HG03045 (cell line): ENCODE measurements at regions not wholly inside any gene's neighbourhood (a gene's known extent, or its start where the extent isn't known, plus 50 kb on each side); places are given as distances from the start of the nearest gene placed in this dataset.
"Not testable (repeated sequence)": the region's sequence is repeated elsewhere in the genome, so short reads cannot be mapped to it uniquely, and the experiment has no call there.

Experiments
- ATAC-seq: cut with Tn5 transposase; IDR thresholded peaks from one replicate; pipeline ENCODE4 v1.9.1; 2021; ENCODE audit warnings: mild to moderate bottlenecking, moderate library complexity; ENCODE audit not compliant: unreplicated experiment

- no peak for ATAC-seq
Measured at GRCh38 chr1:38166461-38166860, 119.9 kb upstream of the POU3F1 start.

DNA sequence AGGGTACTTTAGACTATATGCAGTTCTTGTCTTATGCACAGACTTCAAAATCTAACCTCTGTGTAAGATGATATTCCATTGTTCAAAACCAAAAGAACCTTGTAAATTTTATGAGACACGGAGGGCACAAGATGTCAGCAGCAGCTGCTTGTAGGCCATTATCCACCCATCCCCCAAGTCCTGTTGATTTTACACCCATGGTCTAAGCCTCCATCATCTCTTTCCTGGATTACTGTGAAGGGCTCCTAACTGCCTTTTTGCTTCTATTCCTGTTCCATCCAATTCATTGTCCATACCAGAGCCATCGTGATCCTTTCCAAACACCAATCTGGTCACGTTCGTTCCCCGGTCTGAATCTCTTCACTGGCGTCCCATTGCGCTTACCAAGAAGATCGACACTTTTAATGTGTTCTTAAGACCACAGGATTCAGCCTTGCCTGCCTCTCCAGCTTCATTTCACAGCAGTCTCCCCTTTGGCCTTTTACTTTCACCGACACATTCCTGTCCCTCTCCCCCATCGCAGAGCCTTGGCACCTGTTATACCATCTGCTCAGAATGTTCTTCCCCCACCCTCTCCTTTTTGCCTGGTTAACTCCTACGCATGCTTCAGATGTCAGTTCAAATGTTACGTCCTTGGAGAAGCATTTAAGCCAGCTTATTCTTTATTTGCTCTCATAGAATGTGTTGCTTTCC is 107.3 kb upstream of the POU3F1 start:
- ATAC-seq, result no peak

GRCh38 chr1:38153066-38153777 is 106.6 kb upstream of the POU3F1 start:
- no peak for ATAC-seq

DNA sequence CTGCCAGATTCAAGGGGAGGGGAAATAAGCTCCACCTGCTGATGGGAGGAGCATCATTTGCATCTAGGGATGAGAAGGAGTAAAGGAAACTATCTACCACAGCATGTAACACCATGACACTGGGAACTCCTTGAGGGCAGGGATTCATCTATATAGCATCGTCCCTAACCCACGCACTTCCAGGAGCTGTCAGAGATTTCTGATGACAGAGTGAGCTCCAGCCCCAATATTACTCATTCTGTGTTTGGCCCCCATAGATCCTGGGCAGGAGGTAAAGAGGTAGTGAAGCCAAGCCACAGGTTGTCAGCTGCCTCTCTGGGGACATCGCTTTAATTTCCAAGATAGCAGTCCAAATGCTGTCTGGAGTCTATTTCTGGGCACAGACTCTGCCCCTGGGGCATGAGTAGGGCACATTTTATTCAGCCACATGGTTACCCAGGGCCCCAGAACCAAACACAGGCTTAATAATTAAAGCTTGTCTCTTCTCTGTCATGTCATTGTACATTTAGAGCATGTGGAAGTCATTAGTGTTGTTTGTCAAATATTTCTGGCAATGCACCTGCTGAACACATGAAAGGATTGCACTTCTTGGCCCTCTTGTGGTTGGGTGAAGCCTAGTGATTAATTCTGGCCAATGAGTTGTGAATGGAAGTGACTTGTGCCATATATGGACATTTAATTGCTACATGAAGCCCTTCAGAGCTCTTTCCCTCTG is 105.9 kb upstream of the POU3F1 start:
- ATAC-seq, result no peak

DNA sequence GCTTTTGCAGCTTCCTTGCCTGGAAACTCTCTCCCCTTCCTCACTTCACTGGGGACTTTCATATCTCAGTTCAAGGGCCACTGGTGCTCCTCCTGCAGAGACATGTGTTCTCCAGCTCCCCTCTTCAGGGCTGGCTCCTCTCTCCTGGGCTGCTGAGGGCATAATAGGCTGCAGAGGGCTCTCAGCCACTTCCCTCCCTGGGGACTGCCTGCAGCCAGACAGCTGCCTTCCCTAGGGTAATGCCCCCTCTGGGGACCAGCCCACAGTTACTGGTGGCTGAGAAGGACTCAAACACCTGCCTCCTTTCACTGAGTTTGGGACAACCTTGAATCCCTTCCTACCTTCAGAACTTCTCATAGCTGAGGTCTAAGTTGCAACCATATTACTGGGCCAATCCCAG is 104.8 kb upstream of the POU3F1 start:
- no peak for ATAC-seq

GRCh38 chr1:38146079-38146478 is 99.5 kb upstream of the POU3F1 start:
- not testable (repeated sequence) for ATAC-seq

- ATAC-seq, result no peak
Measured at GRCh38 chr1:38142606-38143005, 96.0 kb upstream of the POU3F1 start.

- ATAC-seq, result no peak
Measured at GRCh38 chr1:38141483-38141882, 94.9 kb upstream of the POU3F1 start.

DNA sequence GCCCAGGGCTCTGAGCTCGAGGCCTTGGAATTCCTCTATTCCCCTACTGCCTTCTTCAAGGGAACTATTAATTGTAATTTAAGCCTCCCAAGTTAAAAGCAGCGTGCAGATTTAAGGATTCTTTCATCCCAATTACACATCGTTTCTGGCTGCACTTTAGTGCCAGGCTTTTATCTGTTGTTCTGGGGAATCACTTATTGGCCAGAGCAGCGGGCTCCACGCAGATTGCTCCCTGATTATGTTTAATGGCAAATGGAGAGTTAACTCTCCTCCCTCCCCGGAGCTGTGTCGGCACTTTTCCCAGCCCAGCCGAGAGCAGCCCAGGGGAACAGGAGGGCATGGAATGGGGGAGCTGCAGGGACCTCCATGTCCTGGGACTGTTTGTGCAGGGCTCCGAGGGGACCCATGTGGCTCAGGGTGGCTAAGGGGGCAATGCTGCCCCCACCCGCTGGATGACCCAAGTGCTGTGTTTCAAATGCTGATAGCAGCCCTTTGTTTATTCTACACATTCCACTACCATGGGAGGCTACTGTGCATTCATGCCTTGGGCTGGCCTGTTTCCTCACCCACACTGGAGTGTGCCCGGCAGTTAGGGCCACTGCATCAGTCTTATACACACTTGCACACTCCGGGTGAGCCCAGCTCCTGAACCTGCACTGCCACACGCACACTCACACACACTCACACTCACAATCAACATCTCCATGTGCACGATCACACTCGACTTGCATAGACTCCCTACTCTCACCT is 93.3 kb upstream of the POU3F1 start:
- ATAC-seq, result no peak

DNA sequence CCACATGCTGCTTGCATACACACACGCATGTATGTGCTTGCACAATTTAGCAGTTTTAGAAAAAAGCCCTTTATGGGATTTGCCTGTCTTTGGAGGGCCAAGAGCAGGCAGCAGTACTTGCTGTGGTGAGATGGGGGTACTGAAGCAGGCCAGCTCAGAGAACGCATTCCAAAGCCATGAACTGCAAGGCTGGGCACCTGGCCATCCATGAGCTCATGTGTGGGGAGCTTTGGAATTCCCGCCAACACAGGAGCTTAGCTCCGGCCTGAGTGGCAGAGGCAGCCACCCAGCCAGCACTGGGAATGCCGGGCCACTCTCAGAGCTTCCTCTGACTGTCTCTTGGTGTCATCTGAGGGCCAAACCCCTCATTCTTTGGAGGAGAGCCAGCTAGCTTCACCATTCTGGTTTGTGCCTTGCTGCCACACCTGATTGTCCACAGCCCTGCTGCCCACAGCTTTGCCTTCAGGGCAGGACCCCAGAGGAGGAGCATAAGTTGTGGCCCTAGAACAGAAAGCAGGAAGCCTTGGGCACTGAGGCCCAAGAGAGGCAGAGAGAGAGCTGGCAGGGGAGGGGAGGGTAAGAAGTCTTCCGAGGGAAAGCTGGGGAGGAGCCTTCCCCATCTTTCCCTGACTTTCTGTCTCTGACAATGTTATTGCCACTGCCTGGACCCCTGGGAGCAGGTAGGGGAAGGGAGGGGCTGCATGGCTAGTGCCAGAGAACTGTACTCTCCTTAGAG is 92.1 kb upstream of the POU3F1 start:
- no peak for ATAC-seq

GRCh38 chr1:38137164-38137563 is 90.6 kb upstream of the POU3F1 start:
- ATAC-seq, result no peak

- no peak for ATAC-seq
Measured at GRCh38 chr1:38135625-38136414, 89.2 kb upstream of the POU3F1 start.

- ATAC-seq, result no peak
Measured at GRCh38 chr1:38134294-38134755, 87.7 kb upstream of the POU3F1 start.

DNA sequence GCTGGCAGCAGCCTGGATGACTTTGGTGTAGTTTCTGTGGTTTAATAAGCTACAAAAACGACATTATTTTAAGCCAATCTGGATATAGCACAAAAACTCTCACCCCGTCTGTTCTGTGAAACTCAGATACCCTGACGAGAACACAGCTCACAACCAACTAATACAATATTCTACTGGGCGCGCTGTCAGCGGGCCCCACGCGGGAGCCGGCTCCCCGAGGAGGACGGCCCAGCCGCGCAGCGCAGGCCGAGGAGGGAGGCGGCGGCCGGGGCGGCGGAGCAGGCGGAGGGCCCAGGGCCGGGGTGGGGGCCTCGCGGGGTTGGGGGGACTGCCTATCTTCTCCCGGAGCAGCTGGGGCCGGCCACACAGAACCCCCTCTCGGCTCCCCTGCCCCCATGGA is 87.2 kb upstream of the POU3F1 start:
- ATAC-seq, result no peak

- no peak for ATAC-seq
Measured at GRCh38 chr1:38133304-38133703, 86.7 kb upstream of the POU3F1 start.

DNA sequence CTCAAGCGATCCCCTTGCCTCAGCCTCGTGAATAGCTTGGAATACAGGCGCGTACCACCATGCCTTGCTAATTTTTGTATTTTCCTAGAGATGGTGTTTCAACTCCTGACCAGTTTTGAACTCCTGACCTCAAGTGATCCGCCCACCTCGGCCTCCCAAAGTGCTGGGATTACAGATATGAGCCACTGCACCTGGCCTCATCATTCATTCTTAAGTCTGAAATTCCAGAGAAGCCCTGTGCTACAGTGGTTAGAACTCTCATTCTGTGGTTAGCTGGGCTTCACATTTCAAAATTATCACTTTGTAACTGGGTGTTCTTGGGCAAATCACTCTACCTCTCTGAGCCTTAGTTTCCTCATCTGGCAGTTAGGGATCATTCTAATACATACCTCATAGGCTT is 86.1 kb upstream of the POU3F1 start:
- no peak for ATAC-seq

DNA sequence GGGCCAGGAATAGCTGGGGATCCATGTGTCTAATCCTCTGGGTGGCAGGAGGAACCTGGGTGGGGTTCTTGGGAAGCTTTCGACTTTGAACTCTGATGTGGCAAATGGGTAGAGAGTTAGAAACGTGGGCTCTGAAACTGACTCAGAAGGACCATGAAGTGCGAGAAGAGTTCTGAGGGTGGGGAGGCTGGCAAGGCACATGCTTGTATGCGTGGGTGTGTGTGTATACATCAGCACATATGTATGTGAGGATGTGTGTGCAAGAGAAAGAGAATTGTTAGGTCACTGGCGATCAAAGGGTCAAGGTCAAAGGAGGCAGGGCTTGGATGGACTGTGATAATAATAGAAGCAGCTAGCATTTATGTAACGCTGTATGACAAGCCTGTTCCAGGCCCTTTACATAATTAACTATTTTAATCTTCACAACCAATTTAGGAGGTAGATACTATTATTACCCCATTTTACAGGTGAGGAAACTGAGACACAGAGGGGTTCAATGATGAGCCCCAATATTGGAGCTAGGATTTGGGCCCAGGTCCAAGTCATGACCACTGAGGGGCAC is 84.5 kb upstream of the POU3F1 start:
- ATAC-seq, result no peak

DNA sequence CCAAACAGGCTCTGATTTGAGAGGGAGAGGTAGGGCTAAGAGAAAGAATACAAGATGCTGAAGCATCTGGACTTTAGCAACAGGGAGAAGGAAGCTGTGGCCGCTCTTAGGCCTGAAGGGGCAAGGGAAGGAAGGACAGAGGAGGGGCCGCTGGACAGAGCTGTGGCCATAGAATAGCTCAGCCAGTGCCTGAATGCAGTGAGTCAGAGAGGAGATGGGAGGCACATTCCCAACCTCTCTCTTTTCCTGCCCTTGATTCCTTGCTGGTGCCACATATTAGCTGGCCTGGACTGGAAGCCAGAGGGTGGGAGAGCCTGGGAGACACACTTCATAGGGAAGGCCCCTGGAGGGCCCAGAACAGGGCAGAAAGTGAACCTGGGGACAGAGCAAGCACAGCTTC is 83.4 kb upstream of the POU3F1 start:
- ATAC-seq, result no peak

GRCh38 chr1:38129473-38129872 is 82.9 kb upstream of the POU3F1 start:
- ATAC-seq, result no peak
